H1 (cell line): ENCODE measurements at regions not wholly inside any gene's neighbourhood (a gene's known extent, or its start where the extent isn't known, plus 50 kb on each side); places are given as distances from the start of the nearest gene placed in this dataset.

ENCODE experiments used
- CTCF ChIA-PET: fragments of 300-600 bp; sonication (Branson Sonifier 250); formaldehyde crosslinking; loops from one replicate; lab custom pipeline; 2021; ENCODE audit not compliant: partially characterized antibody; lab: Charles Lee
- POLR2A ChIA-PET: fragments of 300-600 bp; sonication (Branson Sonifier 250); formaldehyde crosslinking; loops from one replicate; lab custom pipeline; 2021; ENCODE audit warnings: inconsistent platforms; ENCODE audit not compliant: partially characterized antibody; lab: Charles Lee
- DNase-seq, 2 experiments: peaks; one replicate each; pipeline versions ENCODE4 v3.0.0 to v3.0.0-alpha.2; 2010 to 2022; ENCODE audit warnings: low spot score in 2 of 2, low read depth in 1 of 2, mixed read lengths in 1 of 2
- FAIRE-seq: peaks from 2 replicates; lab custom pipeline; 2011; peaks lifted over from hg19 to GRCh38; lab: Jason Lieb, UNC
- H2AFZ ChIP-seq: 2 replicates; pipeline ENCODE4 v1.8.1; 2012; ENCODE audit warnings: low read length, inconsistent platforms
- H2AK5ac ChIP-seq: 2 replicates; pipeline ENCODE4 v1.6.1; 2013; ENCODE audit warnings: low read depth, low read length
- H2BK120ac ChIP-seq: replicated peaks from 2 replicates; pipeline ENCODE3; 2013; ENCODE audit warnings: low read depth, low read length, inconsistent platforms
- H2BK12ac ChIP-seq: 2 replicates; pipeline ENCODE4 v1.6.1; 2013; ENCODE audit warnings: low read depth, low read length
- H2BK15ac ChIP-seq: 2 replicates; pipeline ENCODE4 v1.6.1; 2013; ENCODE audit warnings: low read length
- H2BK20ac ChIP-seq: 2 replicates; pipeline ENCODE4 v1.6.1; 2013; ENCODE audit warnings: low read length
- H2BK5ac ChIP-seq: 2 replicates; pipeline ENCODE4 v1.6.1; 2013; ENCODE audit warnings: low read depth, low read length
- H3K14ac ChIP-seq: 2 replicates; pipeline ENCODE4 v1.6.1; 2013; ENCODE audit warnings: inconsistent platforms; ENCODE audit not compliant: insufficient read length
- H3K18ac ChIP-seq: 2 replicates; pipeline ENCODE4 v1.6.1; 2013; ENCODE audit warnings: low read length; ENCODE audit errors: extremely low read depth
- H3K23ac ChIP-seq: 2 replicates; pipeline ENCODE4 v1.6.1; 2013; ENCODE audit warnings: inconsistent platforms; ENCODE audit not compliant: insufficient read length
- H3K23me2 ChIP-seq: 2 replicates; pipeline ENCODE4 v1.6.1; 2013; ENCODE audit warnings: low read depth, low read length
- H3K27ac ChIP-seq: 2 replicates; pipeline ENCODE4 v1.6.1; 2011; ENCODE audit warnings: low read depth, low read length, inconsistent platforms
- H3K27me3 ChIP-seq, 4 experiments: replicated peaks in 1 of 4; 1 replicate in 1 of 4; 2 replicates in 3 of 4; pipeline versions ENCODE4 v1.6.1 to v1.8.1; 2011 to 2013; ENCODE audit warnings: low read length in 3 of 4, mild to moderate bottlenecking in 3 of 4, inconsistent platforms in 2 of 4, mixed read lengths in 2 of 4, moderate library complexity in 1 of 4; ENCODE audit not compliant: control insufficient read depth in 3 of 4, insufficient read depth in 3 of 4; ENCODE audit errors: extremely low read depth in 1 of 4
- H3K36me3 ChIP-seq, 4 experiments: 2 replicates each; pipeline versions ENCODE4 v1.6.1 to v1.8.1; 2011 to 2013; ENCODE audit warnings: mild to moderate bottlenecking in 4 of 4, low read length in 3 of 4, moderate library complexity in 2 of 4, control low read depth in 1 of 4, inconsistent platforms in 1 of 4; ENCODE audit not compliant: insufficient read depth in 4 of 4, control insufficient read depth in 2 of 4
- H3K4ac ChIP-seq: replicated peaks from 2 replicates; pipeline ENCODE3; 2013; ENCODE audit warnings: low read length, low read depth, mixed read lengths, inconsistent platforms; ENCODE audit not compliant: insufficient read length
- H3K4me1 ChIP-seq, 4 experiments: replicated peaks in 1 of 4; 1 replicate in 1 of 4; 2 replicates in 3 of 4; pipeline versions ENCODE4 v1.6.1 to v1.8.1; 2011 to 2013; ENCODE audit warnings: low read length in 3 of 4, inconsistent platforms in 2 of 4, mixed read lengths in 1 of 4; ENCODE audit not compliant: insufficient read depth in 4 of 4, control insufficient read depth in 3 of 4
- H3K4me2 ChIP-seq, 2 experiments: 2 replicates each; pipeline versions ENCODE4 v1.6.1 to v1.8.1; 2011 to 2013; ENCODE audit warnings: low read depth in 2 of 2, low read length in 2 of 2, control low read depth in 1 of 2, inconsistent platforms in 1 of 2, mild to moderate bottlenecking in 1 of 2; ENCODE audit not compliant: insufficient read depth in 1 of 2
- H3K4me3 ChIP-seq, 4 experiments: fragments of 200-600, 300-600 bp in 1 of 4; sonication (generic), shearing (Covaris generic), sonication (Bioruptor Twin) in 1 of 4; 2 replicates each; pipeline versions ENCODE4 v1.5.1 to v1.8.1; 2011 to 2016; ENCODE audit warnings: low read length in 4 of 4, low read depth in 3 of 4, control low read depth in 2 of 4, inconsistent platforms in 2 of 4, mild to moderate bottlenecking in 2 of 4, mixed read lengths in 1 of 4, moderate library complexity in 1 of 4; ENCODE audit not compliant: insufficient read depth in 2 of 4; ENCODE audit errors: extremely low read depth in 1 of 4
- H3K56ac ChIP-seq: replicated peaks from 2 replicates; pipeline ENCODE3; 2013; ENCODE audit warnings: low read depth, mild to moderate bottlenecking, mixed read lengths, low read length, inconsistent platforms; ENCODE audit not compliant: insufficient read length
- H3K79me1 ChIP-seq: 2 replicates; pipeline ENCODE4 v1.6.1; 2013; ENCODE audit warnings: low read depth, low read length, control low read depth
- H3K79me2 ChIP-seq, 2 experiments: 2 replicates each; pipeline versions ENCODE4 v1.6.1 to v1.8.1; 2012 to 2013; ENCODE audit warnings: low read length in 2 of 2, mild to moderate bottlenecking in 2 of 2, inconsistent platforms in 1 of 2; ENCODE audit not compliant: insufficient read depth in 2 of 2, control insufficient read depth in 1 of 2
- H3K9ac ChIP-seq, 4 experiments: replicated peaks in 1 of 4; 1 replicate in 1 of 4; 2 replicates in 3 of 4; pipeline versions ENCODE4 v1.6.1 to v1.8.1; 2011 to 2013; ENCODE audit warnings: low read depth in 3 of 4, low read length in 3 of 4, control low read depth in 2 of 4, mild to moderate bottlenecking in 2 of 4, moderate library complexity in 2 of 4, inconsistent platforms in 1 of 4; ENCODE audit errors: extremely low read depth in 1 of 4
- H3K9me3 ChIP-seq, 2 experiments: 2 replicates each; pipeline versions ENCODE4 v1.6.1 to v1.8.1; 2012 to 2013; ENCODE audit warnings: mild to moderate bottlenecking in 2 of 2, moderate library complexity in 2 of 2, control low read depth in 1 of 2, inconsistent platforms in 1 of 2, low read depth in 1 of 2, low read length in 1 of 2, mixed read lengths in 1 of 2; ENCODE audit not compliant: insufficient read depth in 2 of 2
- H4K20me1 ChIP-seq, 2 experiments: replicated peaks in 1 of 2; 2 replicates each; pipeline versions ENCODE3 to v1.8.1; 2011 to 2013; ENCODE audit warnings: inconsistent platforms in 2 of 2, low read length in 2 of 2, mild to moderate bottlenecking in 1 of 2; ENCODE audit not compliant: insufficient read depth in 2 of 2, control insufficient read depth in 1 of 2
- H4K5ac ChIP-seq: 2 replicates; pipeline ENCODE4 v1.6.1; 2013; ENCODE audit warnings: low read length, low read depth, mixed read lengths, inconsistent platforms; ENCODE audit not compliant: insufficient read length
- H4K8ac ChIP-seq: 2 replicates; pipeline ENCODE4 v1.8.0; 2013; ENCODE audit warnings: mild to moderate bottlenecking, moderate library complexity, low read length, inconsistent platforms; ENCODE audit not compliant: insufficient read depth; ENCODE audit errors: extremely low read depth
- H4K91ac ChIP-seq: replicated peaks from 2 replicates; pipeline ENCODE3; 2013; ENCODE audit warnings: low read length, mixed read lengths, inconsistent platforms; ENCODE audit not compliant: insufficient read length
- TAF1 ChIP-seq: IDR thresholded peaks from 2 replicates; pipeline ENCODE4 v1.6.1; 2011; ENCODE audit warnings: mild to moderate bottlenecking, low read depth, low read length
- YY1 ChIP-seq: IDR thresholded peaks from 2 replicates; pipeline ENCODE4 v1.6.1; 2011; ENCODE audit warnings: low read depth, mild to moderate bottlenecking, low read length
- WGBS, 2 experiments: shearing (Covaris generic) in 1 of 2; methylation state at CpG; one replicate each; pipeline versions ENCODE4 v1.1.6 to v1.1.7; 2013 to 2015; ENCODE audit warnings: low lambda C conversion rate in 2 of 2, mixed read lengths in 2 of 2, inconsistent platforms in 1 of 2, low coverage in 1 of 2, missing lambda C conversion rate in 1 of 2; ENCODE audit not compliant: insufficient replicate concordance in 2 of 2, insufficient coverage in 1 of 2, insufficient read length in 1 of 2; ENCODE audit errors: extremely low coverage in 1 of 2, missing lambda C conversion rate in 1 of 2; 5-methylcytosine and 5-hydroxymethylcytosine counted together

DNA sequence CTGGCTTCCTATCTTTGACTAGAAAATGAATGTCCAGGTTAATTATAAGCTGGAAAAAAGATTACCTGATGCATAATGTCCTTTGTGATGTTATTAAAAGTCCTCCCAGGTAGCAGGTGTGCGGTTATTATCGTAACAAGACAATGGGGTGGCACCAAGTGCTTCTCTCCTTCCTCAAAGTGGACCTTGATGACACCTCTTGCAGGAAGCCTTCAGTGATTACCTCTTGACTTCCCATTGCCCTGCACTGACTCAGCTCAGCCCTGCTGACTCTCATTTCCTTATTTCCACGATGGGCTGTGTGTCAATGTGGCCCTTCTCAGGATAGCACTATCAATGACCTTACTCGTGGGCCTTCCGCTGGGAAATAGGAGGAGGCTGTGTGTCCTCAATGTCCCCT lies 477.4 kb upstream of the CCL2 start:
- POLR2A ChIA-PET, result no interaction called here
- H3K4me1 ChIP-seq, result no peaks in the 10 kb centered on the region
- CTCF ChIA-PET, result interaction anchor here (0.8 to 7.5 kb wide), 16 partner anchors 14 to 378 kb away, joined by 3 to 101 read pairs (median 4); no protein-coding TSS in a partner anchor
- H2BK120ac ChIP-seq, result no peak overlapping the region
- no peak overlapping the region for H4K8ac ChIP-seq
- H4K20me1 ChIP-seq, result no peaks in the 10 kb centered on the region
- no peak overlapping the region for H3K27ac ChIP-seq
- no peaks in the 10 kb centered on the region for H3K23me2 ChIP-seq
- no peaks in the 10 kb centered on the region for H3K27me3 ChIP-seq
- no peak overlapping the region for H3K56ac ChIP-seq
- no peak overlapping the region for H2BK15ac ChIP-seq
- H3K23ac ChIP-seq, result no peak overlapping the region
- no peaks in the 10 kb centered on the region for H3K36me3 ChIP-seq
- no peak overlapping the region for H3K9ac ChIP-seq
- no peak overlapping the region for H2BK5ac ChIP-seq
- no peak overlapping the region for H4K5ac ChIP-seq
- no peak overlapping the region for H2AFZ ChIP-seq
- H3K4ac ChIP-seq, result no peak overlapping the region
- H3K14ac ChIP-seq, result no peak overlapping the region
- no peaks in the 10 kb centered on the region for H3K79me1 ChIP-seq
- no peak overlapping the region for H2BK20ac ChIP-seq
- no peak overlapping the region for H3K4me3 ChIP-seq
- H4K91ac ChIP-seq, result no peak overlapping the region
- H3K18ac ChIP-seq, result no peak overlapping the region
- no peak overlapping the region for H2AK5ac ChIP-seq
- no peaks in the 10 kb centered on the region for H3K9me3 ChIP-seq
- 92% methylated on average over 5 of the region's 5 CpGs; no CpG with 5 or more reads in 1 of the 2 experiments for WGBS, 2 experiments
- DNase-seq (no peak), FAIRE-seq (no peak)
- no peaks in the 10 kb centered on the region for H3K79me2 ChIP-seq
- H2BK12ac ChIP-seq, result no peak overlapping the region
- H3K4me2 ChIP-seq, result no peak overlapping the region
- no peak for TF ChIP-seq TAF1
- TF ChIP-seq YY1, result no peak
